CD4-positive, alpha-beta T cell (primary cell): ENCODE measurements at regions not wholly inside any gene's neighbourhood (a gene's known extent, or its start where the extent isn't known, plus 50 kb on each side); places are given as distances from the start of the nearest gene placed in this dataset.

ENCODE experiments used
- ATAC-seq: fragments of 200-7000 bp; cut with Tn5 transposase; one replicate; pipeline ENCODE4 v1.10.0; 2022; ENCODE audit warnings: mild to moderate bottlenecking; ENCODE audit not compliant: poor library complexity
- CTCF ChIA-PET: fragments of 350-600 bp; sonication (Branson Sonifier 250); formaldehyde crosslinking; loops from one replicate; lab custom pipeline; 2021; ENCODE audit warnings: antibody characterized with exemption, inconsistent platforms; lab: Charles Lee
- POLR2A ChIA-PET: fragments of 350-600 bp; sonication (Branson Sonifier 250); formaldehyde crosslinking; loops from one replicate; lab custom pipeline; 2021; ENCODE audit warnings: antibody characterized with exemption, inconsistent platforms; lab: Charles Lee
- DNase-seq, 14 experiments: peaks; one replicate each; pipeline ENCODE4 v3.0.0-alpha.2; 2013 to 2020; ENCODE audit warnings: mixed read lengths in 2 of 14
- H3K27ac ChIP-seq, 2 donors: one replicate each; pipeline versions ENCODE4 v1.5.1 to v1.7.0; 2013; ENCODE audit warnings: low read length in 2 of 2, low read depth in 1 of 2, mild to moderate bottlenecking in 1 of 2
- H3K27me3 ChIP-seq, 2 experiments: 1 replicate in 1 of 2; 2 replicates in 1 of 2; pipeline versions ENCODE4 v1.6.1 to v1.7.0; 2013; ENCODE audit warnings: low read length in 2 of 2, control low read depth in 1 of 2, mild to moderate bottlenecking in 1 of 2, moderate library complexity in 1 of 2; ENCODE audit not compliant: insufficient read depth in 2 of 2, control insufficient read depth in 1 of 2
- H3K36me3 ChIP-seq: one replicate; pipeline ENCODE4 v1.6.1; 2013; ENCODE audit warnings: low read length, control low read depth; ENCODE audit not compliant: insufficient read depth
- H3K4me1 ChIP-seq: one replicate; pipeline ENCODE4 v1.6.1; 2013; ENCODE audit warnings: low read length, control low read depth; ENCODE audit not compliant: insufficient read depth
- H3K4me3 ChIP-seq: one replicate; pipeline ENCODE4 v1.5.1; 2013; ENCODE audit warnings: mild to moderate bottlenecking, low read length, moderate library complexity
- H3K9me3 ChIP-seq, 2 experiments: 1 replicate in 1 of 2; 2 replicates in 1 of 2; pipeline versions ENCODE4 v1.6.1 to v1.7.0; 2013; ENCODE audit warnings: low read length in 2 of 2, mild to moderate bottlenecking in 2 of 2, control low read depth in 1 of 2, moderate library complexity in 1 of 2; ENCODE audit not compliant: control insufficient read depth in 1 of 2, insufficient read depth in 1 of 2
- H3K27ac Mint-ChIP-seq: one replicate; pipeline ENCODE4 v1.8.0; 2020; ENCODE audit warnings: mixed read lengths
- H3K27me3 Mint-ChIP-seq: one replicate; pipeline ENCODE4 v1.8.0; 2021; ENCODE audit warnings: mixed read lengths
- H3K36me3 Mint-ChIP-seq: one replicate; pipeline ENCODE4 v1.8.0; 2021; ENCODE audit warnings: low read depth, mixed read lengths
- H3K4me1 Mint-ChIP-seq: one replicate; pipeline ENCODE4 v1.8.0; 2021; ENCODE audit warnings: low read depth, mixed read lengths
- H3K4me3 Mint-ChIP-seq: one replicate; pipeline ENCODE4 v1.8.0; 2020; ENCODE audit warnings: mild to moderate bottlenecking, mixed read lengths
- H3K9me3 Mint-ChIP-seq: one replicate; pipeline ENCODE4 v1.8.0; 2020; ENCODE audit warnings: mixed read lengths
- intact Hi-C, 2 experiments: fragments of 100-400 bp; cut with DNase I in 1 of 2; cut with micrococcal nuclease in 1 of 2; formaldehyde crosslinking; loops; one replicate each; pipeline versions ENCODE4 v1.15.1 to v1.9.0; 2023 to 2025; cut with DNase I, micrococcal nuclease
- TF ChIP-seq, protein P1 (sequence below): fragments of 200-600 bp; IDR thresholded peaks from one replicate; pipeline ENCODE4 v1.8.0; 2022; ENCODE audit warnings: antibody characterized with exemption, mild to moderate bottlenecking

DNA sequence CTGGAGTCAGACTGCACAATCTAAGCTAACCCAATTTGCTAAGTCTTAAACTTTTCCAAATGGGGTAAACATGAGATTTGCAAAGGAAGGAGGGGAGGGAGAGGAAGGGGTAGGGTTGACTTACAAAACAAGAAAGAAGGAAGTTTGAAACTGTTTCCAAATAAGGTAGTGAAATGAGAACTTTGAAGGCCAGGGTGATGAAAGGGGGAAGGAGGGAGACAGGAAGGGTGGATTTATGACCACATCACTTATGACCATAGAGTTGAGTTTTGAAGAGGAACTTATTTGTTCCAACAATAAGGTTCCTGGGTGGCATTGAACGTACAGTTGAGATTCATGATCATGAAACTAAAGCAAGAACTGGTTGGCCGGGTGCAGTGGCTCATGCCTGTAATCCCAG lies 72.5 kb upstream of the DAPK1 start:
- Mint-ChIP-seq H3K9me3 (peaks cover 3% of the 10 kb centered on the region), H3K36me3 (no peaks in the 10 kb centered on the region), H3K27me3 (no peaks in the 10 kb centered on the region), H3K27ac (no peak overlapping the region), H3K4me3 (no peak overlapping the region), H3K4me1 (no peaks in the 10 kb centered on the region)
- Histone ChIP-seq H3K27ac (no peak overlapping the region), H3K9me3 (peaks cover 0 to 11% of the 10 kb centered on the region in 2 experiments), H3K4me1 (no peaks in the 10 kb centered on the region), H3K27me3 (no peaks in the 10 kb centered on the region), H3K4me3 (no peak overlapping the region), H3K36me3 (no peaks in the 10 kb centered on the region)
- POLR2A ChIA-PET, result no interaction called here
- CTCF ChIA-PET, result no interaction called here
- intact Hi-C loops, result no loop called here
- ATAC-seq, result no peak
- DNase-seq, result peak in 2 of 14 experiments; percentile 14 to 34
- TF ChIP-seq, protein P1, sequence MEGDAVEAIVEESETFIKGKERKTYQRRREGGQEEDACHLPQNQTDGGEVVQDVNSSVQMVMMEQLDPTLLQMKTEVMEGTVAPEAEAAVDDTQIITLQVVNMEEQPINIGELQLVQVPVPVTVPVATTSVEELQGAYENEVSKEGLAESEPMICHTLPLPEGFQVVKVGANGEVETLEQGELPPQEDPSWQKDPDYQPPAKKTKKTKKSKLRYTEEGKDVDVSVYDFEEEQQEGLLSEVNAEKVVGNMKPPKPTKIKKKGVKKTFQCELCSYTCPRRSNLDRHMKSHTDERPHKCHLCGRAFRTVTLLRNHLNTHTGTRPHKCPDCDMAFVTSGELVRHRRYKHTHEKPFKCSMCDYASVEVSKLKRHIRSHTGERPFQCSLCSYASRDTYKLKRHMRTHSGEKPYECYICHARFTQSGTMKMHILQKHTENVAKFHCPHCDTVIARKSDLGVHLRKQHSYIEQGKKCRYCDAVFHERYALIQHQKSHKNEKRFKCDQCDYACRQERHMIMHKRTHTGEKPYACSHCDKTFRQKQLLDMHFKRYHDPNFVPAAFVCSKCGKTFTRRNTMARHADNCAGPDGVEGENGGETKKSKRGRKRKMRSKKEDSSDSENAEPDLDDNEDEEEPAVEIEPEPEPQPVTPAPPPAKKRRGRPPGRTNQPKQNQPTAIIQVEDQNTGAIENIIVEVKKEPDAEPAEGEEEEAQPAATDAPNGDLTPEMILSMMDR, result no peak

GRCh38 chr9:87427851-87428506 lies 69.7 kb upstream of the DAPK1 start:
- Histone ChIP-seq H3K27me3 (no peaks in the 10 kb centered on the region), H3K4me1 (no peaks in the 10 kb centered on the region), H3K36me3 (no peaks in the 10 kb centered on the region), H3K9me3 (peaks cover 0 to 11% of the 10 kb centered on the region in 2 experiments), H3K27ac (no peak overlapping the region), H3K4me3 (no peak overlapping the region)
- DNase-seq, result no peak
- intact Hi-C loops, result no loop called here
- POLR2A ChIA-PET, result no interaction called here
- Mint-ChIP-seq H3K27me3 (no peaks in the 10 kb centered on the region), H3K36me3 (no peaks in the 10 kb centered on the region), H3K9me3 (peaks cover 3% of the 10 kb centered on the region), H3K4me3 (no peak overlapping the region), H3K27ac (no peak overlapping the region), H3K4me1 (no peaks in the 10 kb centered on the region)
- no peak for ATAC-seq
- TF ChIP-seq, protein P1, result no peak
- CTCF ChIA-PET, result no interaction called here

DNA sequence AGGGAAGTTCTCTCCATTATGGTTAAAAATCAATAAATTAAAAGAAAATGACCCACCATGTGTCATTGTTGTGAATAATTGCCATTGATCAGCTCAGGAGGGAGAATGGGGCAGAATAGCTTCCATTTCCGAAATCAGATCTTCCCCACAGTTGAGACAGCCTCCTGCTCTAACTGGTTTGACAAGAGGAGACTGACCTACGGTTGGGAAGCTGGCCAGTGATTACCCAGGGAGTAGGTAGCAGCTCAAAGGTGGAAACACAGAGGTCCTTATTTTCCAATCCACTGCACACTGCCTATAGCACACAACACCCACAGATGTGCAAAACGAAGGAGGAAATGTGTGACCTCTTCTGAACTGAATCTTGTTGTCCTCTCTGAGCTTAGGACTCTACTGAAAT lies 69.0 kb upstream of the DAPK1 start:
- Histone ChIP-seq H3K36me3 (no peaks in the 10 kb centered on the region), H3K27ac (no peak overlapping the region), H3K4me1 (no peaks in the 10 kb centered on the region), H3K9me3 (peaks cover 0 to 7% of the 10 kb centered on the region in 2 experiments), H3K4me3 (no peak overlapping the region), H3K27me3 (no peaks in the 10 kb centered on the region)
- H3K27me3 Mint-ChIP-seq, result no peaks in the 10 kb centered on the region
- peaks cover 3% of the 10 kb centered on the region for H3K9me3 Mint-ChIP-seq
- H3K36me3 Mint-ChIP-seq, result no peaks in the 10 kb centered on the region
- intact Hi-C loops, result no loop called here
- TF ChIP-seq, protein P1, result no peak
- H3K4me1 Mint-ChIP-seq, result no peaks in the 10 kb centered on the region
- no peak overlapping the region for H3K27ac Mint-ChIP-seq
- ChIA-PET POLR2A (no interaction called here), CTCF (no interaction called here)
- no peak for DNase-seq
- ATAC-seq, result no peak
- no peak overlapping the region for H3K4me3 Mint-ChIP-seq
